ENCODE measurements at regions not wholly inside any gene's neighbourhood (a gene's known extent, or its start where the extent isn't known, plus 50 kb on each side); places are given as distances from the start of the nearest gene placed in this dataset.
"Not testable (repeated sequence)": the region's sequence is repeated elsewhere in the genome, so short reads cannot be mapped to it uniquely, and the experiment has no call there.

DNA sequence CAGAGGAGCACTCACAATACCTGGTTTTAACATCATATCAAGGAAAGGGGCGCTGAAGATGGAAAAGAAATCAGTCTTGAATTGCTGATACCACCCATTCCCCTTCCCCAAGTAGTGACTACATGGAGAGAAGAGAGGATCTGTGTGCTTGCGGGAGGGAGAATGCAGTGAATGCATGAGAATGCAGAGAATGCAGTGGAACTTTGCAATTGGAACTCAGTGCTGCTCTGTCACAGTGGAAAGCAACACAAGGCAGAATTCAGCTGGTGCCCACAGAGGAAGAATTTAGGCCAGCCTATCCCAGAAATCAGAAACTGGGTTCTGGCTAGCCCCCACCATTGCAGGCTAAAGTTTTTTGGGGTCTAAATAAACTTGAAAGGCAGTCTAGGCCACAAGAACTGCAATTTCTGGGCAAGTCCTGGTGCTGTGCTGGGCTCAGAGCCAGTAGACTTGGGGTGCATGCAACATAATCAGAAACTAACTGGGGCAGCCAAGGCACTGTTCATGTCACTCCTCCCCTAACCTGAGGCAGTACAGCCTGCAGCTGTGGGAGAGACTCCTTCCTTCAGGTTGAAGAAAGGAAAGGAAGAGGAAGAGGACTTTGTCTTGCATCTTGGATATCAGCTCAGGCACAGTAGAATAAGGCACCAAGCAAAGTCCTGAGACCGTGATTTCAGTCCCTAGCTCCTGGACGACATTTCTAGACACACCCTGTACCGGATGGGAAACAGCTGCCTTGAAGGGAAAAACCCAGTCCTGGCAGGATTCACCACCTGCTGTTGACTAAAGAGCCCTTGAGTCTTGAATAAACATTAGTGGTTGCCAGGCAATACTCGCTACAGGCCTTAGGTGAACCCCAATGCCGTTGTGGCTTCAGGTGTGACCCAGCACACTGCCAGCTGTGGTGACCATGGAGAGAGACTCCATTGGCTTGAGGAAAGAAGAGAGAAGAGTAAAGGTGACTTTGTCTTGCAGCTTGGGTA is 329.3 kb downstream of the TBL1XR1 start:
- DNase-seq: no peak

DNA sequence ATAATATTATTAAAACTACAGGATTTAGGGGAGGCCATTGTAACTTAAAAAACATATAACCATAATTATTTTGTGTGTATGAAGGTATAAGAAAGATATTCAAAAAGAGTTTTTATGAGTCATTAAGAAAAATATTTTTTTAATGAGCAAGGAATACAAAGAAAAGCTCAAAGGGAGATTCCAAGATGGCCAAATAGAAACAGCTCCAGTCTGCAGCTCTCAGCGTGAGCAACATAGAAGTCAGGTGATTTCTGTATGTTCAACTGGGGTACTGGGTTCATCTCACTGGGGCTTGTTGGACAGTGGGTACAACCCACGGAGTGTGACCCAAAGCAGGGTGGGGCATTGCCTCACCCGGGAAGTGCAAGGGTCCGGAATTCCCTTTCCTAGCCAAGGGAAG is 336.1 kb downstream of the TBL1XR1 start:
- no peak for DNase-seq

DNA sequence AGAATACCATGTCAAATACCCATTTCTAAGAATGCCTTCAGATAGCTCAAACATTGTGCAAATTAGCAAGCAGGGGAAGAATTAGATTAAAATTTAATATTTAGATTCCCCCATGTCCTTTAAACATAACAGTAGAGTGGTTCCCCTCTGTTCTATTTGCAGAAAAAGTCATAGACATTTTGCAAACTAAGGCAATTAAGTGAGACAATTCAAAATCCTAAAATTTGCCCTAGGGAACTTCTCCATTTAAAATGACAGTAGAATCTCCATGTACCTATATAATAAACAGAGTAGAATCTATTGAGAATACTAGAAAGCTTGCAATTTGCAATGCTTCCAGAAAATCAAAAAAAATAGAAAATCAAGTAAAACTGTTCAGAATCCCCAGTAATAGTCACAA is 340.6 kb downstream of the TBL1XR1 start:
- no peak for DNase-seq

DNA sequence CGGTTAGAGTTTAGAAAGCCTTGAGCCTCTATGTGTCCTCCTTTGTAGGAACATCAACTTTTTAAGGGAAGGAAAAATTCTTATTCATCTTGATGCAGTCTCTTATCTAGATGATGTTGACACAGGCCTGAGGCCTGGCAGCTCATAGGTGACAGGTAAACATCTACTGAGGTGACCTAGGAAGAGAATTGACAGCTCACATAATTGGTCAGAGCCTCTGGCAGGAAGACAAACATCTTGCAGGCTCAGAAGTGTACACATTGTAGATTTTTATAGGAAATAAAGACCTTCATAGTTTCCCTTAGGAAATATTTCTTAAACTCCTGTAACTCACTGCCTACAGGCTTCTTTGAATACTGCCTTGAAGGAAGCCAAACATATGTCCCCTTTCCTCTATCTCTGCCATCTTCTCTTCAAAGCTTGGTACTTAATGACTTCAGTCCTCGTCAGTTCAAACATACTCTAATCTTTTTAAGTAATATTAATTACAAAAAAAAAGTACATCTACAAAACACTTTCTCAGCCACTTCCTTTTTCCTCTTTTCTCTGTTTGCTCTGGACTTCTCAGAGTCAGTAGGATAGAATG is 341.3 kb downstream of the TBL1XR1 start:
- DNase-seq: no peak

DNA sequence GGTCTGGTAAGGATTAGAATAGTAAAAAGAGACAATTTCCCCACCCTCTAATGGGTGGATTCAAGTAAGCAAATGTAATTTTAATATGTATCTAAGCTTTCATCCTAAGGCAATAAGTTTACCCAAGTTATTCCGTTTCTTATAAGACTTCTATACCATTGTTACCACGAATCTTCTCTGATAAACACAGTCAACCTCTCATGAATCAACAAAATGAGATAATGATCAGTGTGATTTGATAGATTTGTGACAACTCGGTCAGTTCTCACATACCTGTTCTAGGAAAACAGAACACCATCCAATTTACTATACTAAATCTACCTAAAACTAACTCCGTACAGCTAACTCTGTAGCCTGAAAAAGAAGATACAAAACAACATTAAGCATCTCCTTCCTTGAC is 342.1 kb downstream of the TBL1XR1 start:
- DNase-seq: no peak

DNA sequence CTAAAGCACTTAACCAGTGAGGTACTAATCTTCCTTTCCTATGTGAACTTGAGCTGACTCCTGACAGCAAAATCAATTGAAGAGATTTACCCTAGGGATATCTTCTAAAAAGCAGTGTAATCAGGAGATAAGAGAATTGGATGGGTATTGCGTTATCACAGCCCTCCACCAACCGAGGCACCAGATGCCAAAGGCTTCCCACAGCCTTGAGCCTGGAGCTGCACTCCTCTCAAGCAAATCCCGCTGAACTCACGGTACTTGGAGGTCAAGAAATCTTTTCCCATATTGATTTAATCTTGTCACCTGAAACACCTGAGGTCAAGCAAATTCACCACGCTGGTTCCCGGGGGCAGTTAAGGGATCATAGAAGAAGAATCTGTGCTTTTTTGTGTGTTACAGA is 346.8 kb downstream of the TBL1XR1 start:
- DNase-seq: no peak

DNA sequence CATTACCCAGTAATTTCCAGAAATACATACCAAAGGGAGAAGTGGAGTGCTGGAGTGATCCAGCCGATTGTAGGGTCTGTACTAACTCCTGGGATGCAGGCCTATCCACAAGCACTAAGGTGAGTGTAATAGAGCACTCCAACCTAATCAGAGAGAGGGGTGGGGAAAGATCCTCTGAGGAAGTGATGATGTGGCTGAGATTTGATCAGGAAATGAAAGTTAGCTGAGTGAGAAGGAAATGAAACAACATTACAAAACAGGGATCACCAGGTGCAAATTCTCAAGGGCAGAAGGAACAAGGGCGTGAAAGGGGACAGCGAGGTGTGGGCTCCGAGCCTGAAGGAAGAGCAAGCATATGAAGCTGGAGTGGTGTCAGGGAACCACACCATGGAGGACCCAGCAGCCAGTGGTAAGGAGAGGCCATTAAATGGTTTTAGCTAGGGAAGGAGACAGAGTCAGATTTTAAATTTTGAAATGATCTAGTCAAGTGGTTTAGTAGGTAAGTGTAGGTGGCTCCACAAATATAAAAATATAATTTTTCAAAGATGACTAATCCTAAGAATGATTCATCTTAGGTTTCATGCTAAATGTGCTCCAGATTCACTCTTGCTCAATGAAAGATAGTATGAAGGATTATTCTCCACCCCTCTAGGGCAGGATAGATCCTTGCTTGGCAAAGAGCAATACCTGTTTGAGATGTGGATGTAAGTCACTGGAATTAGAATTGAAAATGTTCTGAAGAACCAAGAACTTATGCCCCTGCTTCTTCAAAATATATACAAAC is 348.7 kb downstream of the TBL1XR1 start:
- DNase-seq: no peak

DNA sequence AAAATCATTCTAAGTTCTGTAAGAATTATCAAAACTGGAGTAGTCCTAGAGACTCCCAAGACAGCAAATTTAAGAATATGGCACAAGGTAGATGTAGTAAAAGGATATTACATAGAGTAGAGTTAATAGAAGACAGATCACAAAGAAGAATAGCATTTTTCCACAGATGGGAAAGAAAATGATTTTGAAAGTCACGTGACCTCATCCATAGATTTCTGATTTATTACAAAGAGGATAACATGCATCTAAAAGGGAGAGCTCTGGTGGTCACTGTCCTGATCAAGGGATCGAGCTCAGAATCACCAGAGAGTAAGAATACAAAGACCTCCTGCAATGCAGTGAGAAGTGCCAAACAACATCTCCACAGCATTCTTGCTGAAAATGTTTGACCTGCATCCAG is 354.4 kb downstream of the TBL1XR1 start:
- DNase-seq: no peak

DNA sequence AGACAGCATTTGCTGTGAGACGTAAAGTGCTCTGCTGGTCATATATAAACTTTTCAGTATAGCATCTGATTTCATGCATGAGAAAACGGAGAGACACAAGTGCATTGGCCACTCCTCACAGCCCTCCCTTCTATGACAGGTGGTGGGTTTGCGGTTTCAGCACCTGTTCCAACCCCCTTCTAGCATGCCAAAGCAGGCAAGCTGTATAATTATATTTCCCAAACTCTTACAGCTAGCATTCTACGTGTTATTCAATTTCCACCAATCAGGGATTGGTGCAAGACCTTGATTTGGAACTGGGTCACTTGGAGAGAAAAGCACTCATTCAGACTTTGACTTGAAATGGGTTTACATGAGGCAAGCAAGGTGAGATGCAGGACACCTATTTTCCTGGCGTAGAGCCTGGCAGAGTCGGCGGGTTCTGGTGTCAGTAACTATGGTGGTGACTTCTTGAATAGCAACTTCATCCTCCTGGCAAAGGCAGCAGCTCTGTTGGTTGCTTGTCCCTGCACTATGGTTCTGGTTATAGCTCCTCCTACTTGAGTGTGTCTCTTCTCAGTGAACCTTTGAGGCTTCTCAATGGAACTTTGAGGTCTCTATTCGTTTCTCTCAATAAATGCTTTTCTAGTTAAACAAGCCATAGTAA is 356.5 kb downstream of the TBL1XR1 start:
- no peak for DNase-seq

DNA sequence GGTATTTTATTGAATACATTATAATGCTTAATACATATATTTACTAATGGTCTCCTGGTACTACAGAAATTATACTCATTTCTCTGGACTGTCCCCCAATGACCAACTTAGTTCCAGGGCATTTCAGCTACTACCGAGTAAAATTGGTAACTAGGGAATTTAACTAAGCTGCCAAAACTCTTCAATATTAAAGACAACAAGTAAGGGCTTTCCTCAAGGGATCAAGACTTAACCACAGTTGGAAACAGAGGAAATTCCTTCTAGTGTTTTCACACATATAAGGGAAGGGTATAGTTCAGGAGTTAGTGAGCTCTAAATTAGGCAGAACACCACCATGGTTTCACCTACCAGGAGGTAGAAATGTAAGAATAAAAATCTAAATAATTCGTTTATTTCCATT is 357.4 kb downstream of the TBL1XR1 start:
- no peak for DNase-seq

DNA sequence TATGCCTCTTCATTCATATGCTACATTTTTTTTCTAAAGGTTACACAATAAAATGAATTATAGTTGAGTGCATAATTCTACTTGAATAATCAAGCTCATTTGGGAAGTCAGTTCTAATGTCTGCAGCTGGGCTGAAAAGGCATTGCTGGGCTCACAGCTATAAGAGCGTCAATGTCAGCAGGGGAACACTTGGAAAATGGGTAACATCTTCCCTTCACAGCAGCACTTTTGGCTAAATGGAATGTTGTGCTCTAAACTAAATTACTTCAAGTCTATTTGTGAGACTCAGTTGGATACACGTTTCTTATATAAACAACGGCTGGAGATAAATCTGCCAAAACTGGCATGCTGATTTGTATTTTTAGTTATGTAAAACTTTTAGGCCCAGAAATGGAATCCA is 357.8 kb downstream of the TBL1XR1 start:
- no peak for DNase-seq

DNA sequence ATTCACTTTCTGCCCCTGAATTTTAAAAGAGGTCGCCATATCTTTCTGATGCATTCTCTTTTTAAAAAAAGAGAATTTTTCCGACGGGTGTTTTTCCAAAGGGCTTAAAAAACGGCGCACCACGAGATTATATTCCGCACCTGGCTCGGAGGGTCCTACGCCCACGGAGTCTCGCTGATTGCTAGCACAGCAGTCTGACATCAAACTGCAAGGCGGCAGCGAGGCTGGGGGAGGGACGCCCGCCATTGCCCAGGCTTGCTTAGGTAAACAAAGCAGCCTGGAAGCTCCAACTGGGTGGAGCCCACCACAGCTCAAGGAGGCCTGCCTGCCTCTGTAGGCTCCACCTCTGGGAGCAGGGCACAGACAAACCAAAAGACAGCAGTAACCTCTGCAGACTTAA is 370.0 kb downstream of the TBL1XR1 start:
- DNase-seq: not testable (repeated sequence)

DNA sequence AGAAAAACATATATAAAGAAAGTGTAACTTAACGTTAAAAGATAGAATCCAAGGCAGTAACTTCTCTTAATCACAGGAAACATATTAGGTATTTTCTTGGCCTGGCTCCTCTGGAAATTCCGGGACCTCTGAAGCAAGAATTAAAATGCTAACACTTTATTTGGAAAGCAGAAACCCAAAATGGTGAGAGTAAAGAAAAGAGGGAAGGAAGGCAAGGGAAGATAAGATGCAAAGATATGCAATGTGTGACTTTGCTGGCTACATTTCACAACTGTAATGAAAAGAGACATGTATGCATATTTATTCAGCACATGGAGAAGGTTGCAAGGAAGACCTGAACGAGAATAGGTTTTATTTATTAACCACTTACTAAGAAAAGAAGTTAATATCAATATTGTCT is 372.5 kb downstream of the TBL1XR1 start:
- DNase-seq: no peak

DNA sequence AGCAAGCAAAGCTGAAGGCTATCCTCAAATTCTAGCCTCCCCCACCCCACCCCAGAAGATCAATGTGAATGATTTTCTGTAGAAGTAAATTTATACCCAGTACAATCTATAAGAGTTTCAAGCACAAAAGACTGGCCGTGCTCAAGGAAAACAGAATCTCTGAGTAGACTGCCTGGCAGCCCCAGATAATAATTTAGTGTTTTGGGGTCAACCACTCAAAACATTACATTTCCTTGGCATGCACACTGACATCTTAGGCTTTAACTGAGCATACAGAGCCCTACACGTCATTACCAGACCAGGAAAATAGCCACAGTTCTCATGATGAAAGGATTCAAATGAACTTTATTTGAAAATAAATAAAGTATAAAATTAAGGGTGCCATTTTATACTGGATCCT is 376.5 kb downstream of the TBL1XR1 start:
- no peak for DNase-seq

DNA sequence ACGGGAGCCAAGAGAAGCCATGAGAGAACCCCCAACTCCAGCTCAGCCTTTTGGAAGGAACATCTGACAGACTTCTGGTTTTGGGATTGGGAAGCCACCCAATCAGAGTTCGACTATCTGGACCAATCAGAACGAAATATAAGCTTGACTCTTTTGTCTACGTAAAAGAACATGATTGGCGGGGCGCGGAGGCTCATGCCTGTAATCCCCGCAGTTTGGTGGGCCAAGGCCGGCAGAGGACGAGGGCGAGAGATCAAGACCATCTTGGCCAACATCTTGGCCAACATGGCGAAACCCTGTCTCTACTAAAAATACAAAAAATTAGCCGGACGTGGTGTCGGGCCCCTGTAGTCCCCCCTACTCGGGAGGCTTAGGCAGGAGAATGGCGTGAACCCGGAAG is 380.3 kb downstream of the TBL1XR1 start:
- no peak for DNase-seq

DNA sequence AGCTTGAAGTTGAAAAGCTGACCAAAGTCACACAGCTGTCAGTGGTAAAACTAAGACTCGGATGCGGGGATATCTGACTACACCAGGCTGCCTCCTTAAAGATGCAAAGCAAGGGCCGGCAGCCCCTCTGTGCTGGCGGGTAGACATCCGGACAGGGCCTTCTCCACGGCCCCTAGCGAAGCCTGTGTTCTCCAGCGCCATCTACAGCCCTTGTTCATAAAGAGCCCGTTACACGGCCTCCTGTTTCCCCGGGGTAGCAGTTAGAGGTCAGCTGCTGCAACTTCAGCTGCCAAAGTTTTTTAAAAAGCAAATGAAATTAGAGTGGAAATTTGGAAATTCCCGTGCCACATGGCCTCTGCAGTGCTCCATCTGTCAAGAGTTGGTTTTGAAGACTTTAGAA is 383.0 kb downstream of the TBL1XR1 start:
- peak; percentile 25 for DNase-seq

DNA sequence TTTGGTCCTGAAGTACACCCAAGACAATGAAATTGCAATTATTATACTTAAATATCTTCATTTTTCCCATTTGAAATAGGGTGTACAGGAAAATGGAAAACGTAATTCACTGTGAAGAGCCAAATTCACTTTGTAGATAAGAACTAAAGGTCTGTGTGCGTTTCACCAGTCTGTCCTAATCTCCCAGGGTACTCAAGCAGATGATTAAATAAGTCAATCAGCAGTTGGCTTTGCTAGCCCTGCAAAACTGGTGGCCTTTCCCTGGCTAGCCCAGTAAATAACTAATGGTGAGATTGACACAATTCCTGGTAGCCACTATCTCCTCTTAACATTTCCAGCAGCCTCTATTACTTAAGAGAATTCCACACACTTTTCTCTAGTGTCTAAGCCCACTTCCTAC is 389.3 kb downstream of the TBL1XR1 start:
- no peak for DNase-seq

DNA sequence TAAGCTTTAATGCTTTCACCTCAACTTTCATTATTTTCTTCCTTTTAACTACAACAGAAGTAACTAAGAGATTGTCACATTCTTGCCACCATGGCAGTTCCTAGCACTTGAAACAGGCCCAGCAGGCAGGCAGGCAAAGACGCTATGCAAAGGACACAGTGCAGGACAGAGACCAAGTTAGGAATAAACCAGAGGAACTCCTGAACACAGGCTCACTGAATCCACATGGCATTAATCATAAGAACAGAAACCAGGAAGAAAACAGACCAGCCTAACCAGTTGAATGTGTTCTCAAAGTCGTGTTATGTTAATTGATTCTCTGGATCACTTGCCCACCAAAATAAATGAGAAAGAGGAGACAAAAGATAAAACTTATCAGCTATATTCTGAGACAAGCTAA is 397.6 kb downstream of the TBL1XR1 start:
- DNase-seq: no peak

DNA sequence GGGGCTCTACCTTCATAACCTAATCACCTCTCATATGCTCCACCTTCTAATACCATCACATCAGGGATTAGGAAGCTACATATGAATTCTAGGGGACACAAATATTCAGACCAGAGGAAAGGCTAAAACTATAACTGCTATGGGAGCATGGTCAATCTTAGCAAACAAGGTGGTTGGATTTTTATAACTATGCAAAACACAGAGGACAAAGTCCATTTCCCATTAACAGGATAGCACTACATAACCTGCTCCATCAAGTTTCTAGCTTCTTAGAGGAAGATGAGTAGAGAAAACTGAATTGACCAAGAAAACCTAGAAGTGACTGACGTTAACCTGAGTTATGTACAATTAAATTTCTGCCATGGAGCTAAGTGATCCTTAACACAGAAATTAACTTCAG is 398.6 kb downstream of the TBL1XR1 start:
- DNase-seq: no peak

DNA sequence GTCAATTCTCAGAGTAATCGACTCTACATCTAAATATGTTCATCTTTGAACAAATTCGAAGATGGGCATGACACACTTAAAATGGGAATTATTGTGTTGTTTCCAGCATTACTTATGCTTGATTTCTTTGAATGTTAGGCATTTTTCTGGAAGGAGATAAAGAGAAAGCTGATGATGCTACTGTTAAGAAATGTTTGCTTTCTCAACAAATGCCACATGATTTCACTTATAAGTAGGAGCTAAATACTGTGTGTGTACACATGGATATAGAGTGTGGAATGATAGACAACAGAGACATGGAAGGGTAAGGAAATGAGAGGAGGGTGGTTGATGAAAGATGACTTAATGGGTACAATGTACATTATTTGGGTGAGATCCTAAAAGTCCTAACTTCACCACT is 400.9 kb downstream of the TBL1XR1 start:
- no peak for DNase-seq

DNA sequence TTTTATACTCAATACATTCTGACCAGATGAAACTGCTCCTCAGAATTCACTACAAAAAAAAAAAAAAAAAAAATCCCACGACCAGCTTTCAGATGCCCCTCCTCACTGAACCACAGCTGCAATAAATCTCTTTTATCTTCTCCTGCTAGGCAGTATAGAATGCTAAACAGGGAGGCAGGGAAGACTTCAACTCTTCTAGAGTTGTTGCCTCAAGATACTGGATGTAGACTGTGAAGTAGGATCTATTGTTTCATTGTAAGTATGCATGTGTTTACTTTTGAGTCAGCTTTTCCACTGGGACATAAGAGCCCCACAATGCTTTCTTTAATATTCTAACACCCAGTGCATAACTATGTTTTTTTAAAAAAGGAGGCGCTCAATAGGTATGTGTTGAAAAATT is 401.4 kb downstream of the TBL1XR1 start:
- no peak for DNase-seq

DNA sequence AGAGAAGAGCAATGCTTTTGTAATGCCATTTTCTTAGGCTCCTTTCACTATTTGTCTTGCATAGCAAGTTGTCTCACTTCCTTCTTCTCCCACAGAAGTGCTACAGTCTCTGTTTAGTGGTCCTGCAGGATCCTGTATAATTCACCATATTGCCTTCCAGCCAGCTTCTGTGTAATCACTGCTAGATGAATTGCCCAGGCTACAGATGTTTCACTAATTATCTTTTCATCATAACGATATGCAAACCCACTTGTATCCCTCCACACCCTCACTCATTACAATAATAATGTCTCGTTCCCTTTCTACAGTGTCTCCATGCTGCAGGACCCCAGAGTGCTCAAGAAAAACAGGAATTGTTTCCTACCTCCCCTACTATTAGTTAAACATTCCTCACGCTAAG is 402.9 kb downstream of the TBL1XR1 start:
- DNase-seq: no peak

DNA sequence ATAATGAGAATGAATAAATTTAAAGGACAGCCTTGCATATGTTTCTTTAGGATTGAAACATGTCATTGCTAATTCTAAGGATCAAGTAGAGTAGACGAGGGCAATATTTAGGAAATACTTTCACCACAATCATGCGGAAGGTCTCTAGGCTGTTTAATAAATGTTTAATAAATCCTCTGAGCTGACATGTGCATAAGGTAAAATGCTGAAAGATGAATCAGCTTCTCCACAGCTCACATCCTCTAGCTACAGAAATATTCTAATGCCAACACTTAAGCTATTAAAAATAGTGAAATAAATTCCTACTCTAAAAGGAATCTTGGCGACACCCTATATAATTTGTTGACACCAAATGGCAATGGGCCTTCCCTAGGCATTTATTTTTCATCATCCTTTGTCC is 407.3 kb downstream of the TBL1XR1 start:
- no peak for DNase-seq
